Mesothelial cell of epicardium (in vitro differentiated cells): ENCODE measurements at regions not wholly inside any gene's neighbourhood (a gene's known extent, or its start where the extent isn't known, plus 50 kb on each side); places are given as distances from the start of the nearest gene placed in this dataset.

Experiments
- DNase-seq, 2 experiments: peaks; one replicate each; pipeline ENCODE4 v3.0.0; 2021; ENCODE audit warnings: low spot score in 2 of 2; ENCODE audit not compliant: unreplicated experiment in 2 of 2
- H3K27ac Mint-ChIP-seq: 2 replicates; pipeline ENCODE4 v1.8.0; 2021; ENCODE audit warnings: mixed read lengths
- H3K27me3 Mint-ChIP-seq: 2 replicates; pipeline ENCODE4 v1.8.0; 2021; ENCODE audit warnings: low read depth, mixed read lengths
- H3K36me3 Mint-ChIP-seq: 2 replicates; pipeline ENCODE4 v1.8.0; 2021; ENCODE audit warnings: mixed read lengths
- H3K4me1 Mint-ChIP-seq: 2 replicates; pipeline ENCODE4 v1.8.0; 2021; ENCODE audit warnings: mixed read lengths
- H3K4me3 Mint-ChIP-seq: 2 replicates; pipeline ENCODE4 v1.8.0; 2021; ENCODE audit warnings: mild to moderate bottlenecking, moderate library complexity, mixed read lengths
- H3K9me3 Mint-ChIP-seq: 2 replicates; pipeline ENCODE4 v1.8.0; 2021; ENCODE audit warnings: mixed read lengths
- CTCF ChIP-seq: fragments of 200-600 bp; sonication (generic); IDR thresholded peaks from one replicate; pipeline ENCODE4 v1.5.0; 2021; ENCODE audit warnings: antibody characterized with exemption; ENCODE audit not compliant: unreplicated experiment

- Mint-ChIP-seq H3K9me3 (peaks cover 17% of the 10 kb centered on the region), H3K4me3 (no peak overlapping the region), H3K36me3 (no peaks in the 10 kb centered on the region), H3K27ac (no peak overlapping the region), H3K27me3 (no peaks in the 10 kb centered on the region), H3K4me1 (no peaks in the 10 kb centered on the region)
- DNase-seq = no peak
- no peak for TF ChIP-seq CTCF
Measured at GRCh38 chr11:27841023-27841422, 140.8 kb upstream of the BDNF start.

GRCh38 chr11:27839226-27839913 lies 139.1 kb upstream of the BDNF start:
- no peaks in the 10 kb centered on the region for H3K4me1 Mint-ChIP-seq
- DNase-seq = no peak
- H3K27me3 Mint-ChIP-seq = no peaks in the 10 kb centered on the region
- H3K9me3 Mint-ChIP-seq = peaks cover 10% of the 10 kb centered on the region
- no peak for TF ChIP-seq CTCF
- H3K36me3 Mint-ChIP-seq = no peaks in the 10 kb centered on the region
- no peak overlapping the region for H3K27ac Mint-ChIP-seq
- no peak overlapping the region for H3K4me3 Mint-ChIP-seq

- no peak for DNase-seq
- Mint-ChIP-seq H3K36me3 (no peaks in the 10 kb centered on the region), H3K27me3 (no peaks in the 10 kb centered on the region), H3K4me3 (no peak overlapping the region), H3K27ac (no peak overlapping the region), H3K9me3 (peaks cover 9% of the 10 kb centered on the region), H3K4me1 (no peaks in the 10 kb centered on the region)
- no peak for TF ChIP-seq CTCF
Measured at GRCh38 chr11:27838674-27839073, 138.4 kb upstream of the BDNF start.

- Mint-ChIP-seq H3K4me1 (no peaks in the 10 kb centered on the region), H3K36me3 (no peaks in the 10 kb centered on the region), H3K27ac (no peak overlapping the region), H3K27me3 (no peaks in the 10 kb centered on the region), H3K9me3 (peaks cover 6% of the 10 kb centered on the region), H3K4me3 (no peak overlapping the region)
- TF ChIP-seq CTCF = no peak
- no peak for DNase-seq
Measured at GRCh38 chr11:27837895-27838563, 137.8 kb upstream of the BDNF start.

GRCh38 chr11:27830206-27830605 lies 130.0 kb upstream of the BDNF start:
- H3K27ac Mint-ChIP-seq = no peak overlapping the region
- TF ChIP-seq CTCF = no peak
- H3K36me3 Mint-ChIP-seq = no peaks in the 10 kb centered on the region
- H3K9me3 Mint-ChIP-seq = peaks cover 11% of the 10 kb centered on the region
- DNase-seq = no peak
- H3K4me3 Mint-ChIP-seq = no peak overlapping the region
- H3K27me3 Mint-ChIP-seq = no peaks in the 10 kb centered on the region
- H3K4me1 Mint-ChIP-seq = no peaks in the 10 kb centered on the region
